Activated CD8-positive, alpha-beta memory T cell treated with anti-CD3 and anti-CD28 coated beads, Interleukin-2, amount 50 U/mL, for 24 hours (primary cell): ENCODE measurements at regions not wholly inside any gene's neighbourhood (a gene's known extent, or its start where the extent isn't known, plus 50 kb on each side); places are given as distances from the start of the nearest gene placed in this dataset.
"Not testable (repeated sequence)": the region's sequence is repeated elsewhere in the genome, so short reads cannot be mapped to it uniquely, and the experiment has no call there.

Source experiments
- DNase-seq: peaks from one replicate; pipeline ENCODE4 v3.0.0-alpha.2; 2020; ENCODE audit errors: extremely low read depth

DNA sequence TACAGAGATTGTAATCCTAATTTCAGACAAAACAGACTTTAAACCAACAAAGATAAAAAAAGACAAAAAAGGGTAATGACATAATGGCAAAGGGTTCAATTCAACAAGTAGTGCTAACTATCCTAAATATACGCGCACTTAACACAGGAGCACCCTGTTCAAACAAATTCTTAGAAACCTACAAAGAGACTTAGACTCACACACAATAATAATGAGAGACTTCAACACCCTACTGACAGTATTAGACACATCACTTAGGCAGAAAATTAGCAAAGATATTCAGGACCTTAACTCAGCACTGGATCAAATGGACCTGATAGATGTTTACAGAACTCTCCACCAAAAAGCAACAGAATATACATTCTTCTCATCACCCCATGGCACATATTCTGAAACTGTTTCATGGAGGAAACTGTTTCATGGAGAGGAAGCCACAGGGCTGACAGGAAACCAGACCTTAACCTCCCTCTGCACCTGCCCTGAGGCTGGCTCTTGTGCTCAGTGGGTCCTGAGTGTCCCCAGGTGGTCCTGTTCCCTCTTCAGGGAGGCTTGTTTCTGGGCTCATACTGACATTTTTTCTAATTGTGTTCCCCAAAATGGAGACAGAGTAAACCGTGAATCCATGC is 54.7 kb downstream of the OR4M2 start:
- not testable (repeated sequence) for DNase-seq

DNA sequence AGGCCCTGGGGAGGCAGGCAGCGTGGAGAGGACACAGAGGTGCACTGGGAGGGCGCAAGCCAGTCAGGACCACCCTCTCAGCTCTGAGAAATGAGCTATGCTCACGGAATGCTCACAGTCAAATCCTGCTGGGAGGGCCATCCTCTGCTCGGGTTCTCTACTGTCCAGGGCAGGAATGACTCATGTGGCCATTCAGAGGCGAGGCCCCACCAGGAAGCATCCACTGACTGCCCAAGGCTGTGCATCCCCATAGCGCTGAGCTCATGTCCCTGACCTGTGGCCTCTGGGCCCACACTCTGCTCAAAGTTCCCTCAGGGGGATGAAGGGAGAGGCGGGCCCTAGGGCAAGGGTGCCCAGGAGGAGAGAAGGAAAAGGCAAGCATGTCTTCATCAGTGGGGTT is 57.2 kb downstream of the OR4M2 start:
- DNase-seq: not testable (repeated sequence)

DNA sequence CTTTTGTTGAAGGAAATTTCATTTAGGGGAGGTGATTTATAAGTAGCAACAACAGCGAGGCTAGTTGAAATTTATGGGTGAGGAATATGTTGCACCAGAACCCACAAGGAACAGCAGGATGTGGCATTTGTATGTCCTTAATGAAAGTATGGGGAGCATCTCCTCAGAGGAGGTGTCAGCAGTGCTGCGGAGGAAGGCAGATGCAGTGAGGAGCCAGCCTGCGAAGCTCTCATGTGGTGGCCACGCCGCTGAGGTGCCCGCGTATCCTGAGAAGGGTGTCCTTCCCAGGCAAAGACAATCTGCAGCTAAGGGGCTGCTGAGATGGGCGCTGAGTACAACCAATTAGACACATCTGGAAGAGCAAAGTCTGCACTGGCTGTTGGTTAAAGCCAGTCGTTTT is 60.8 kb downstream of the OR4M2 start:
- not testable (repeated sequence) for DNase-seq

DNA sequence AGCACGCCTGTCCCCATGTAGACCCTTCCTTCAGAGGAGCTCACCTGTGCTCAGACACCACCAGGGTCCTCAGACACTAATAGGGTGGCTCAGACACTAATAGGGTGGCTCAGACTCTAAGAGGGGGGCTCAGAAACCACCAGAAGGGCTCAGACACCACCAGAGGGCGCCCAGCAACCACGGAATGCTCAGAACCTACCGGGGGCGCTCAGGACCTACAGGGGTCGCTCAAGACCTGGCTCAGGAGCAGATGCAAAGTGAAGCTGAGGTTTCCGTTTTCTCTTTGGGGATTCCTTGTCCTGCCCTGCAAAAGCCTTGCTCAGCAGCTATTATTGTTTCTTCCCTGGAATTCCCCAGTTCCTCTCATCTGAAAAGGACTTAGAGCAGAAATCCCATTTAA is 67.8 kb downstream of the OR4M2 start:
- DNase-seq: not testable (repeated sequence)

DNA sequence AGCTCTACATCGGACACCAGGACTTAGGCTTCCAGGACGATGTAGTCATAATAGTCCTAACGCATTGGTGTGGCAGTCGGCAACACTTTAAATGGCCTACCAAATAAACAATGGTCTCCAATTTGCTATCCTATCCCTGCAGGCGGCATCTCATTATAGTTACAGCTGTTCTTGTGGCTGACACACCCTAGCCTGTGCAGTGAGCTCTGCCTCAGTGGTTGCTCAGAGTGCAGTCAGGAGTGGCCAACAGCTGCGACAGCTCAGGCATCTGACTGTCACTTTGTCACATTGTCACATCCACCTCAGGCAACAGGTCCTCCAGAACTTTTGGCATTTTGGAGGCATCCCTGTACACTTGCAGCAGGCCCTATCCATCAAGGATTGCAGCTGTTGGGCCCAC is 77.9 kb downstream of the OR4M2 start:
- DNase-seq: not testable (repeated sequence)

DNA sequence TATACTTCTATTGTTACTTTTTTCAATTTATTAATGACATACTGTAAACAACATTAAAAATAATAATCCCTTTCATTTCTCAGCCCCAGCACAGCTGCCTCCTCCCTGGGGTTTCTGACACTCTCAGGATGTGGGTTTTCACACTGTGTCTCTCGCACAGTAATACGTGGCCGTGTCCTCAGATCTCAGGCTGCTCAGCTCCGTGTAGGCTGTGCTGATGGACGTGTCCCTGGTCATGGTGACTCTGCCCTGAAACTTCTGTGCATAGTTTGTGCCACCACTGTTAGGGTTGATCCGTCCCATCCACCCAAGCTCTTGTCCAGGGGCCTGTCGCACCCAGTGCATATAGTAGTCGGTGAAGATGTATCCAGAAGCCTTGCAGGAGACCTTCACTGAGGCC is 80.0 kb downstream of the OR4M2 start:
- not testable (repeated sequence) for DNase-seq

DNA sequence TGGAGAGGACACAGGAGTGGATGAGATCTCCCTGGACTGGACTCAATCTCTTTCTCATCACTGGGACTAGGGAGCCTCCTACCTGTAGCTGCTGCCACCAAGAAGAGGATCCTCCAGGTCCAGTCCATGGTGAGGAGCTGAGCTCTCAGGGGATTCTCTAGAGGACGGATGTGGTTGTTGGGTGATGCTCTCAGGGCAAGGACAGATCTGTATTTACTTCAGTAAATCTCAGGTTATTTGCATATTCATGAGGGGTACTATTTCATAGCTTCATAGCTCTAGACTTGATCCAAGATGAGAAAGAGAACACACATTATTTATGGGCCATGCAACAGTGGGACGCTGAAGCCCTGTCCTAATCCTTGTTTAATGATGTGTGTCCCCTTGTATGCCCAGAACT is 80.4 kb downstream of the OR4M2 start:
- DNase-seq: not testable (repeated sequence)

DNA sequence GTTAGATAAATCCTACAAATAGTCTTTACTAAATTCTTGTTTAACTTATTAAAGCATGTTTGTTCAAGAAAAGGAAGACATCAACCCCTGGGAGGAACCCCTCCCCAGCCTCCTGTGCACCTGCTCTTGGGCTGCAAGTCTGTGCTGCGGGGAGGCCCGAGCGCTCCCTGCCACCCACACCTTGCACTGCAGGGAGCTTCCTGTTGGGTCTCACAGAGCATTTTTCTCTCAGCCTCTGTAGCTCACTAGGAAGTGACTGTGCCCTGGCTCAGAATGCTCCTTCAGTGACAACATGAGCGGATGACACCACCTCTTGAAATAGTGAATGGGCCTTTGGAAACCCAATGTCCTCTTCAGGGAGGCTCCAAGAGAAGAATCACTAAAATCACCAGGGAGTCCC is 81.1 kb downstream of the OR4M2 start:
- DNase-seq: not testable (repeated sequence)

DNA sequence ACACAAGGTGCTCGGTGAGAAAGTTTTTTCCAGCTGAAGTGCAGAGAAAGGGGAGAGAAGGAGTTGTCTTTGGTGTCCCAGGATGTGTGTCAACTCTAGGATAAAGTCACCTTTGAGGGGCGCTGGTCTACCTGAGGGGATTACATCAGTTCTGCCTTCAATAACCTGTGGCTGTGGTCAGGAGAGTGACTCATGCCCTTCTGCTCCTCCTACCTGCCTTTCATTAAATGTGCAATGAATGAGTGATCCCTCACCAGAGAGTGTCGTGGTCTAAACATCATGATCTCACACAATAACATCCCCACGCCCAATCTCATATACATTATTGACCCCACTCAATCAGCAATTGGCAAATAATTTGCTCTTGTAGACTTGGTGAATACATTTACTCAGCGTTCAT is 83.4 kb downstream of the OR4M2 start:
- DNase-seq: not testable (repeated sequence)

DNA sequence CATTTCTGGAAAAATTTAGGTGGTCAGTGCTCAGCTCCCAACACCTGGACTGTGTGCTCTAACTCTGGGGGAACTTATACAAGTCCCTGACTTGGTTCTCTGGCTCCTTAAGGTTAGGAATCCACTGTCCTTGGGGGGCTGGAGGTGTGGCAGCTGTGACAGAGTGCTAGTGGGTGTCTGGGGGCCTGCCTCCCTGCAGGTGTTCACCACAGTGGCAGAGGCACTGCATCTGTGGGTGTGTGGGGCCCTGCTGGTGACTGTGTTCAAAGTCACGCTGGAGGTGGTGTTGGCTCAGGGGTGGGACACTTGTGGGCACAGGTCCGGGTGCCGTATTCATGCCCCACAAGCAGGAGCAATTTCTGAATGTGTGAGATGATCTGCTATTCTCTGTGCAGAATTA is 87.2 kb downstream of the OR4M2 start:
- not testable (repeated sequence) for DNase-seq

DNA sequence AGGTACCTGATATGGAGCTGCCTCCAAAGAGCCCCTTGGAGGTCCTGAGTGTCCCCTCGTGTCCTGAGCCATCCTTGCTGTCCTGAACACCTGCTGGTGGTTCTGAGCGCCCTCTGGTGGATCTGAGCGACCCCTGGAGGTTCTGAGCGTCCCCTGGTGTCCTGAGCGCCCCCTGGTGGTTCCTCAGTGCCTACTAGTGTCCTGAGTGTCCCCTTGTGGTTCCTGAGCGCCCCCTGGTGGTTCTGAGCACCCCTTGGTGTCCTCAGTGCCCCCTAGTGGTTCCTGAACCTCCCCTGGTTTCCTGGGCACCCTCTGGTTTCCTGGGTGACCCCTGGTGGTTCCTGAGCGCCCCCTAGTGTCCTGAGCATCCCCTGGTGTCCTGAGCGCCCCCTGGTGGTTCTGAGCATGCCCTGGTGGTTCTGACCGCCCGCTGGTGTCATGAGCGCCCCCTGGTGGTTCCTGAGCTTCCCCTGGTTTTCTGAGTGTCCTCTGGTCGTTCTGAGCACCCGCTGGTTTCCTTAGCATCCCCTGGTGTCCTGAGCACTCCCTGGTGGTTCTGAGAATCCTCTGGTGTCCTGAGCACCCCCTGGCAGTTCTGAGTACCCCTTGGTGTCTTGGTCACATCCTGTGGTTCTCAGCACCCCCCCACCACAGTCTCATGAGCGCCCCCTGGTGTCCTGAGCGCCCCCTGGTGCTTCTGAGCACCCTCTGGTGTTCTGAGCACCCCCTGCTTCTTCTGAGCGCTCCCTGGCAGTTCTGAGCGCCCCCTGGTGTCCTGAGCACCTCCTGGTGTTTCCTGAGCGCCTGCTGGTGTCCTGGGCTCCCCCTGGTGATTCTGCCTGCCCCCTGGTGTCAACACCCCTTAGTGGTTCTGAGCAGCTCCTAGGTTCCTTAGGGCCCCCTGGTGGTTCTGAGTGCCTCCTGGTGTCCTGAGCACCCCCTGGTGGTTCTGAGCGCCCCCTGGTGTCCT is 93.0 kb downstream of the OR4M2 start:
- DNase-seq: not testable (repeated sequence)

DNA sequence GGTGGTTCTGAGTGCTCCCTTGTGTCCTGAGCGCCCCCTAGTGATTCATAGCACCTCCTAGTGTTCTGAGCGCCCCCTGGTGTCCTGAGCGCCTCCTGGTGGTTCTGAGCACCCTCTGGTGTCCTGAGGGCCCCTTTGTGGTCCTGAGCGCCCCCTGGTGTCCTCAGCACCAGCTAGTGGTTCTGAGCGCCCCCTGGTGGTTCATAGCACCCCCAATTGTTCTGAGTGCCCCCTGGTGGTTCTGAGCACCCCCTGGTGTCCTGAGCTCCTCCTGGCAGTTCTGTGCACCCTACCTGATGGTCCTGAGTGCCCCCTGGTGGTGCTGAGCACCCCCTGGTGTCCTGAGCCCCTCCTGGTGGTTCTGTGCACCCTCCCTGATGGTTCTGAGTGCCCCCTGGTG is 93.8 kb downstream of the OR4M2 start:
- not testable (repeated sequence) for DNase-seq

DNA sequence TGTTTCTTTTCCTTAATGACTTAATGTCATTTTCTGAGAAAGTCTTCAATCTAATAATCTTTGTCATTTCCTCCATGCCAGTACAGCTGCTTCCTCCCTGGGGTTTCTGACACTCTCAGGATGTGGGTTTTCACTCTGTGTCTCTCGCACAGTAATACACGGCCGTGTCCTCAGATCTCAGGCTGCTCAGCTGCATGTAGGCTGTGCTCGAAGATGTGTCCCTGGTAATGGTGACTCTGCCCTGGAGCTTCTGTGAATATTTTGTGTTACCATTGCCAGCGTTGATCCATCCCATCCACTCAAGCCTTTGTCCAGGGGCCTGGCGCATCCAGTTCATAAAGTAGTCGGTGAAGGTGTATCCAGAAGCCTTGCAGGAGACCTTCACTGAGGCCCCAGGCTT is 97.6 kb downstream of the OR4M2 start:
- DNase-seq: not testable (repeated sequence)

DNA sequence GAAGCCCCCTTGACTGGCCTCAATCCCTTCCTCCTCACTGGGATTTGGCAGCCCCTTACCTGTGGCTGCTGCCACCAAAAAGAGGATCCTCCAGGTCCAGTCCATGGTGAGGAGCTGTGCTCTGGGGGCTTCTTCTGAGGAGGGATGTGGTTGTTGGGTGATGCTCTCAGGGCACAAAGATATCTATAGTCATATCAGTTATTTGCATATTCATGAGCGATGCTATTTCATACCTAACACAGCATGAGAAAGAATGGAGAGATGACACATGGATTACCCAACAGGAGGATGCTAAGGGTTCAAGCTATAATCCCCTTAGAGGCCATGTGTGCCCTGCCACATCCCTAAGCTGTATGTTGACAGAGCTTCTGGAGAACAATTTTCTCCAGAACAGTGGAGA is 98.1 kb downstream of the OR4M2 start:
- not testable (repeated sequence) for DNase-seq

DNA sequence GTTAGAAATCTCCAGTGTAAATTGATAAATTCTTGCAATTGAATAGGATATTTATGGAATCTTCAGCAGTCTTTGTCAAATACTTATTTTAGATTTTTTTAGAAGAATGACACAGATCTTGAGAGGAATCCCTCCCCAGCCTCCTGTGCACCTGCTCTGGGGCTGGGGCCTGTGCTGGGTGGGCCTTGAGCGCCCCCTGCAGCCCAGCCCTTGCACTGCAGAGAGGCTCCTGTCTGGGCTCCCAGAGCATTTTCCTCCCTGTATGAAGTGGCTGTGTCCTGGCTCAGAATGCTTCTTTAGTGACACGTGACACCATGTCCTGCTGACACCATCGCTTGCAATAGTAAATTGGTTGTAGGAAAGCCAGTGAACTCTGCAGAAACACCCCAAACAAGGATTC is 98.7 kb downstream of the OR4M2 start:
- not testable (repeated sequence) for DNase-seq

DNA sequence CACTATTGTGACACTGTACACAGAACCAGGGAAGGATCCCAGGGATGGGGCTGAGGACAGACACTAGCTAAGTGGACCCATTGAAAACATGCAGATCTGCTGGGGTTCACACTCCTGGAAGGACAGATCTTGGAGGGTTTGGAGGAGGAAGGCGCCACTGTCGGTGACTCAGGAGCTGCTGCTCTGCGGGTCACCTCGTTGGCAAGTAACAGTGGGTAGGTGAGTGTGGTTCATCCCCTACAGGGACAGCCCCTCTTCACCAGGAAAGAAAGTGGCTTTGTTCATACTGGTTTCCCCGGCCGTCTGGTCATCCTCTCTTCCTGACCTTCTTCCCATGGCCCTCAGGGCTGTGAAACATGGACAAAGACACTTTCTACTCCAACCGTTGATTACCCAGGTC is 100.3 kb downstream of the OR4M2 start:
- DNase-seq: not testable (repeated sequence)

DNA sequence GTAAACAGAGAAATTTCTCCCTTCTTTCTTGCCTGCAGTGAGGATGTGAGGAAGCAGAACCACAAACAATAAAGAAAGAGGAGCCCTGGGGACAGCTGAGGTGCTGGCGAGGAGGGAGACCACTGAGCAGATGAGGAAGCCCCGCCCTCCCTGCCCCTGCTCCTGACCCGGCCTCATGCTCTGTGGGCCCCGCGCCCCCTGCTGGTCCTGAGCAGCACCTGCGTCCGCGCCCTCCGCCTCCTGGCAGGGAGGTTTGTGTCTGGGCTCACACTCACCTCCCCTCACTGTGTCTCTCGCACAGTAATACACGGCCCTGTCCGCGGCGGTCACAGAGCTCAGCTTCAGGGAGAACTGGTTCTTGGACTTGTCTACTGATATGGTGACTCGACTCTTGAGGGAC is 104.4 kb downstream of the OR4M2 start:
- not testable (repeated sequence) for DNase-seq

DNA sequence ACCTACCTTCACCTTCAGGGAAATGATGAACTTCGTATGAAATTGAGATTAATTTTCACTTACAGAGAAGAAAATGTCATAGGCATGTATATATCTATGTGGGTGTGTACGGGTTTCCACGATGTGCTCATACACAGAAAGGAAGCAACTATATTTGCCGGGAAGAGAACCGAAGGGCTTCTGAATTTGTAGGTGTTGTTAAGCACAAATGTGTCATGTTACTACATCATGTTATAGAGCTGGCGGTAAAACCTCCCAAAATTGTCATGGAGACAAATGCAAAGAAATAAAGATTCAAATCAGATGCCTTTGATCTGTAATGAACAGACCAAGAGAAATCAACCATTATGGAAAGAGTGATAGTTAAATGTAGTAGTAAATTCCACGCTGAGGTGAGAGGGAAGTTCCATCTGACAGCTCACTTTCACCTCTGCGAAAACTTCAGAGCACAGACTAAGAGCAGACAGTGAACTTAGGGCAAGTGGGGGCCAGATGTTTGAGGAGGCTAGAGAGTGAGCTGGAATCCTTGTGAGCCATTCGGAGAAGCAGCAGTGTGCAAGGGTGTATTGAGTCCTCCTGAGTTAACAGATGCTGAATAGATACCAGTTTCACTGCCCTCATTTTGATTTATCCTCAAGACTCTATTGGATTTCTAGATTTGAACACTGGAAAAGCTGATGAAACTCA is 106.7 kb downstream of the OR4M2 start:
- not testable (repeated sequence) for DNase-seq

DNA sequence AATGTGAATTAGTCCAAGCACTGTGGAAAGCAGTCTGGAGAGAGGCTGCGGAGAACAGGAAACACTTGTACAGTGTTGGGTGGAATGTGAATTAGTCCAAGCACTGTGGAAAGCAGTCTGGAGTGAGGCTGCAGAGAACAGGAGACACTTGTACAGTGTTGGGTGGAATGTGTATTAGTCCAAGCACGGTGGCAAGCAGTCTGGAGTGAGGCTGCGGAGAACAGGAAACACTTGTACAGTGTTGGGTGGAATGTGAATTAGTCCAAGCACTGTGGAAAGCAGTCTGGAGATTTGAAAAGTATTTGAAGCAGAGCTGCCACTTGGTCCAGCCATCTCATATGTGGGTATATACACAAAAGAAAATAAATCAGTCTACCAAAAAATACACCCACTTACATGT is 111.5 kb downstream of the OR4M2 start:
- not testable (repeated sequence) for DNase-seq

DNA sequence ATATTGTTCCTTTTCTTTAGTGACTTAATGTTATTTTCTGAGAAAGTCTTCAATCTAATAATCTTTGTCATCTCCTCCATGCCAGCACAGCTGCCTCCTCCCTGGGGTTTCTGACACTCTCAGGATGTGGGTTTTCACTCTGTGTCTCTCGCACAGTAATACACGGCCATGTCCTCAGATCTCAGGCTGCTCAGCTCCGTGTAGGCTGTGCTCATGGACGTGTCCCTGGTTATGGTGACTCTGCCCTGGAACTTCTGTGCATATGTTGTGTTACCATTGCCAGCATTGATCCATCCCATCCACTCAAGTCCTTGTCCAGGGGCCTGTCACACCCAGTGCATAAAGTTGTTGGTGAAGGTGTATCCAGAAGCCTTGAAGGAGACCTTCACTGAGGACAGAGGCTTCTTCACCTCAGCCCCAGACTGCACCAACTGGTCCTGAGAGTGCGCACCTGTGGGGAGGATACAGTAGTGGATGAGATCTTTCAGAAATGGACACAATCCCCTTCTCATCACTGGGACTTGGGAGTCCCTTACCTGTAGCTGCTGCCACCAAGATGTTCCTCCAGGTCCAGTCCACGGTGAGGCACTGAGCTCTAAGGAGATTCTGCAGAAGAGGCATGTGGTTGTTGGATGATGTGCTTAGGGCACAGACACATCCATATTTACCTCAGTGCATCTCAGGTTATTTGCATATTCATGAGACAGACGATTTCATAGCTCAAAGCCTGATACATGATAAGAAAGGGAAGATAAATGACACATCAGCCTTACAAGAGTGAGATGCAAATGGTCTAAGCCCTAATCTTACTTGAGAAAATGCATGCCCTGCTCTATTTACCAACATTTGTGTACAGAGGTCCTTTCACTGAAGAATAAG is 114.7 kb downstream of the OR4M2 start:
- DNase-seq: not testable (repeated sequence)

DNA sequence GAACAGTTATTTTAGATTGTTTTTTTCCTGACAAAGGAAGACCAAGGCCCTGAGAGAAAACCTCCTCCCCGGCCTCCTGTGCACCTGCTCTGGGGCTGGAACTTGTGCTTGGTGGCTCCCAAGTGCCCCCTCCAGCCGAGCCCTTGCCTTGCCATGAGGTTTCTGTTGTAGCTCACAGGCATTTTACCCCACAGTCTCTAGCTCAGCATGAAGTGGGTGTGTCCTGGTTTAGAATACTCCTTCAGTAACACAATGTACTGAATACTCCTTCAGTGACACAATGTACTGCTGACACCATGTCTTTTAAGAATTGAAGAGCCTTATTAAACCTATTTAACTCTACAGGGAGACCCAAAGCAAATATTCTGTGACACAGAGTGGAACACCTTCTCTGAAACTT is 116.1 kb downstream of the OR4M2 start:
- not testable (repeated sequence) for DNase-seq
